IPS-NIHi7 (cell line): ENCODE measurements at regions not wholly inside any gene's neighbourhood (a gene's known extent, or its start where the extent isn't known, plus 50 kb on each side); places are given as distances from the start of the nearest gene placed in this dataset.
"Not testable (repeated sequence)": the region's sequence is repeated elsewhere in the genome, so short reads cannot be mapped to it uniquely, and the experiment has no call there.

Experiments
- DNase-seq: peaks from one replicate; pipeline ENCODE4 v3.0.0; 2012; ENCODE audit warnings: mixed read lengths; ENCODE audit errors: extremely low spot score

DNA sequence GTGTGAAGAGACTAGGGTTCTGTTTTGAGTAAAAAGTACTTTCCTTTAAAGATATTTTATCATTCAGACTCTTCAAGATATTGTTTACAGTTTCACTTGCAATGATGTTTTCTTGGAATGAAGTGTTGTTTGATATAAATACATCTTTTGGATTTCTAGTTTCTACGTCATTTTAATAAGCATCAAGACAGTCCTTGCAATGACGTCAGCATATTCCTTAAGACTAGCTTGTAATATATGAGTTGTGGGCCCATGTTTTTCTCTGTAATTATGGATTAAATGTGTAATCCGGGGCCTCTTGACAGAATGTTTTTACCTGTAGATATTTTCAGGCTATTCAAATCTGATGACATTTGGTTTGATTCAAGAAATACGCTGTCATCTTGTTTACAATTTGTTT lies 66.1 kb downstream of the RBMX2 start:
- DNase-seq = no peak

DNA sequence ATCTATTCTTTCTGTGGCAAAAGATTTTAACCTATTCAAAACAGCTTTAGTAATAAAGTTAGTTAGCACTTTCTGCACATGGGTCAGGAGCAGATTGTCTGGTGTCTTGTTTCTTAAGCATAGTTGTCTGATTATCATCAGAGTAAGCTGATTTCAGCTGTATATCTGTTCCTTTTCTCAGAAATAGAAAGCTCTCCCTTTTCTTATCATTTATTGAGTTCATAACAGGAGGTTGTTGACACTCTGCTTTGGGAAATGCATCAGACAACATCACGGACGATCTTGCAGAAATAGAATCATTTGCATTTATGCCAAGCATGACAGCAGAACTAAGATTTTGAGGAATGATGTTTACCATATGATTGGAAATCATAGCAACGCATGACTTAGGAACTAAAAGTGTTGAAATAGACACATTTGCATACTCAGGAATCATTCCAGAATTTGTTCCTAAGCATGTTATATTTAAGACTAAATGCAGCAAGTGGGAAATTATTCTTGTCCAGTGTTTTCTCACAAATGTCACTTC lies 66.7 kb downstream of the RBMX2 start:
- DNase-seq = no peak

DNA sequence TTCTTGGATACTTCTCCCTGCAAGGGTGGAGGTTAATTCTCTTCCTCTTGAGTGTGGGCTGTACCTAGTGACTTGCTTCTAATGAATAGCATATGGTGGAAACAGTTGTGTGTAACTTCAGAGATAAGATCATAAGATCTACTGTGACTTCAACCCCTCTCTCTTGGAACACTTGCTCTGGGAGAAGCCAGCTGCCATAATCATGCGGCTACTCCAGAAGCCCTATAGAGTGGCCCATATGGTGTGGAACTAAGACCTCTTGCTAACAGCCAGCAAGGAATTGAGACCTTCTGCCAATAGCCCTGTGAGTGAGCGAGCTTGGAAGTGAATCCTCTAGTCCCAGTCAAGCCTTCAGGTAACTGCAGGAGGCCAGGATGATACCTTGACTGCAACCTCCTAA lies 81.1 kb downstream of the RBMX2 start:
- no peak for DNase-seq

DNA sequence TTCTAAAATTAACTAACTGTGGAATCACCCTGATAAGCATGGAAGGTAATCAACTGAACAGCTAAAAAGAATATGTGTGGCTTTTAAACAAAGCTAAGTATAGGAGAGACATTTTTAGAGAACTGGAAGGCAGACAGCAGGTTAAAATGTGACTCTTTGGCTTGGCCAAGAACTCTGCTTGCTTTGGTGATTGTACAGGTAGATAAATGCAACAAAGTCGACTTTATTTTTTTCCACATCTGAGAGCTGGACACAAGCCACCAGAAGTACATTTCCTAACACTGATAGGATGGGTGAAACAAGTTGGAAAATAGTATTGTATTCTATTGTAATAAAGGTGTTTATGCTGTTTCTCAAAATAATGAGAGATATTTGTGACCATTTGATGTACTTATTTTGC lies 84.1 kb downstream of the RBMX2 start:
- no peak for DNase-seq

DNA sequence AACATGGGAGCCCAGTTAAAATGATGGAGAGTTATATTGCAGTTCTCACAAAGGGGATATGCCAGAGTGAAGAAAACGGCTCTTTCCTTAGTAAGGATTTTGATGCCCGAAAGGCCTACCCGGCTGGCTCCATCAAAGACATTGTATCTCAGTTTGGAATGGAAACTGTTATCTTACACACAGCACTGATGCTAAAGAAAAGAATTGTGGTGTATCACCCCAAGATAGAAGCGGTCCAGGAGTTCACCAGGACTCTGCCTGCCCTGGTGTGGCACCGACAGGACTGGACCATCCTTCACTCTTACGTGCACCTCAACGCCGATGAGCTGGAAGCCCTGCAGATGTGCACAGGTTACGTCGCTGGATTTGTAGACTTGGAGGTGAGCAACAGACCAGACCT lies 93.7 kb downstream of the RBMX2 start:
- DNase-seq = not testable (repeated sequence)

DNA sequence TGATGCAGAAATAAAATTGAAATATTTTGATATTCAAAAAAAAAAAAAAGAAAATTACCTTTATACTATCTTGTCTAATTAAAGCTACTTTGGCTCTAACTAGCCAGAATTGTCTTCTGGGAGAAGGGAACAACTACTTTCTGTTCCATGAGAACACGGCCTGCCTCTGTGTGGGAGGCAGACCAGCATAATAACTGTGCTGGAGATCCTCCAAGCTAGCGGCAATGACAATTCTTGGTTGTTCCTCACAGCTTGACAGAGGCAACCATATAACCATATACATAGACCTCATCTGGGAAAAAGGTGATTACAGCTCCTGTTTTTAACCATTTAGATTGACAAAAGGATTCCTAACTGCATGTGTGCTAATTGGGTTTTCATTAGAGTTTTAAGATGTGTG lies 95.7 kb downstream of the RBMX2 start:
- no peak for DNase-seq

DNA sequence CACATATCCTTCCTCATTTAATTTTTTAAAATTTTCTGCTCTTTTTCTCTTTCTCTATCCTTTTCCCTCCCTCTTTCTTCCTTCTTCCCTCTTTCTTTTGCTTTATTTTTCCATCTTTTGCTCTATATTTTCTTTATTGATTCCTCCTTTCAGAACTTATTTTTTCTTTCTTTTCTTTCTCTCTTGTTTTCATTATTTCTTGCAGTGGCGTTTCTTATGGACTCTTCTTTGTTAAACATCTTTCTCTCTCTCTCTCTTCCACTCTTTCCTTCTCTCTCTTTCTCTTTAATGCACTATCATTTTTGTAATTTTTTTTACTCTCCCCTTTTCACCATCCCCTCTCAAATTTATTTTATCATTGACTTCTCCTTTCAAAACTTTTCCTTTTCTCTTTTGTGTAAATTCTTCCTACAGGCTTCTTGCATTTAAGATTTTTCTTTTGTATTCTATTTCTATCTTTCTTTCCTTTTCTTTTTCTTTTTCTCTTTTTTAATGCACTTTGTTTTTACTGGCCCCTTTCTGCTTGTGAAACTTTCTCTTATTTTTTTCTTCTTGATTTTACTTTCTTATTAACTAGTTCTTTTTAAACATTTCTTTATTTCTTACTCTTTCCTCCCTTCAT lies 97.0 kb downstream of the RBMX2 start:
- DNase-seq = no peak

DNA sequence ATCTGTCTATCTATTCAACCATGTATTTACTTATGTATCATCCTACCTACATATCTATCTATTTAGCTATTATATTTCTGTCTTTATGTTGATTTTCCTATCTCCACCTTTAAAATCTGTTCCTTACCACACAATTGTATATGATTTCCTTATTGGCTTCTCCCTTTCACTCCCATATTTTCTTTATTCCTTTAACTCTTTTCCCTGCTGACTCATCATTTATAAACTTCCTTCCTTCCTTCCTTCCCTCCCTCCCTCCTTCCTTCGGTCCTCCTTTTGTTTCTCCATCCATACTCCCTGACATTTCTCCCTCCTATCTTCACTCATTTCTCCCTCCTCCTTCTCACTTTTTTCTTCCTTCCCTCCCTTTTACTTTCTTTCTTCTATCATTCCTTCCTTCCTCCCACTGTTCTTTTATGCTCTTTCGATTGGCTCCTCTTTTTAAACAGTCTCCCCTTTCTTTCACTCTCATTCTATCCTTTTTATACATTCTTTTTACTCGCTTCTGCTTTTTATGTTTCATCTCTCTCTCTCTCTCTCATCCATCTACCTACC lies 100.3 kb downstream of the RBMX2 start:
- no peak for DNase-seq

DNA sequence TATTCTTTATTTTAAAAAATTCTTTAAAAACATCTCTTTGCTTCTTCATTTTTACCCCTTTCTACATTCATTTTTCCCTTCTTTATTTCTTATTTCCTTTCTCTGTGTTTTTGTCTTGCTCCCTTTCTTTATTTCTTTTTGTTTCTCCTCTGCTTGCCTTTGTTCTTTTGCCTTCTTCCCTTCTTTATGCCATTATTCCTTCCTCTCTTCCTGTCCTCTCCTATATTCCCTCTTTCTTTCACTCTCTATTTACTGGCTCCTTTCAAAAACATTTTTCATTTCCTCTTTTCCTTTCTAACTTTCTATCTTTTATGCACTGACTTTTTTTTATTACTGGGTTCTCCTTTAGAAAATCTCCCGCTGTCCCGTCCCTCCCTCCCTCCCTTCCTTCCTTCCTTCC lies 102.2 kb downstream of the RBMX2 start:
- DNase-seq = no peak

DNA sequence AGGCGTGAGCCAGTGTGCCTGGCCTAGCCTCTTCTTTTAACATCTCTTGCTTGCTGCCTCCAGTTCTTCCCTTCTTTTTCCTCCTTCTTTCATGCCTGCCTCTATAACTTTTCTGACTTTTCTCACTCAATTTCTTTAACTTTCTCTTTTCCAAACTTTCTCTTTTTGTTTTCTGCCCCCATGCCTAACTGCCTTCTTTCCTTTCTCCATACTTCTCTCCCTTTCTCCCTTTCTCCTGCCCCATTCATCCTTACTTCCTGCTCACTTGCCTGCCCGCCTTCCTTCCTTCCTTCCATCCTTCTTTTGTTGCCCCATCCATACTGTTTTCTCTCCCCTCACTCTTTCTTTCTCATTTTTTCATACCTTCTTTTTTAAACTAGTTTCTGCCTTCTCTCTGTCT lies 105.2 kb downstream of the RBMX2 start:
- no peak for DNase-seq

DNA sequence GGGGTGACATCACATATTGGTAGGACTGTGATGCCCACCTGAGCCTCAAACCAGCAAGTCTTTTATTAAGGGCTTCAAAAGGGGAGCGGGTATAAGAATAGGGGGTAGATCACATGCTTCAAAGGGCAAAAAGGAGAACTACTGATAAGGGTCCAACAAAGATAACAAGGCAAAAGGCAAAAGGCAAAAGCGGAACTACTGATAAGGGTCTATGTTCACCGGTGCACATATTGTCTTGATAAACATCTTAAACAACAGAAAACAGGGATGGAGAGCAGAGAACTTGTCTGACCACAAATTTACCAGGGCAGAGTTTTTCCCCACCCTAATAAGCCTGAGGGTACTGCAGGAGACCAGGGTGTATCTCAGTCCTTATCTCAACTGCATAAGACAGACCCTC lies 110.7 kb downstream of the RBMX2 start:
- DNase-seq = not testable (repeated sequence)

DNA sequence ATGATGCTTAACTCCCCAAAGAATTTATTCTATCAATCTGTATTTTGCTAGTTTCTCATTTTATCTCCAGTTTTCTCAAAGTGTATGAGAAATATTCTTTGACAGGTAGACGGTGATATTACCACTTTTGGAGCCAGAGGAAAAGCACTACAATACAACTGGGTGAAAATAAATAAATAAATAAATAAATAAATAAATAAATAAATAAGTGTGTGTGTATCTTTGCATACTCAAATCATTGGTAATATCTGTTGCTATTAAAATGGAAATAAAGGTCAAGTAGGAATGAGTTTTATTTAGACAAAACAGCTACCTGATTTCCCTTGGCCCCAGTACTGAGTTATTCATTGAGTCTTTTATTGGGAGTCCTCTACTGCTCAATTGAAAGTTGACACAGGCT lies 114.3 kb downstream of the RBMX2 start:
- DNase-seq = no peak

DNA sequence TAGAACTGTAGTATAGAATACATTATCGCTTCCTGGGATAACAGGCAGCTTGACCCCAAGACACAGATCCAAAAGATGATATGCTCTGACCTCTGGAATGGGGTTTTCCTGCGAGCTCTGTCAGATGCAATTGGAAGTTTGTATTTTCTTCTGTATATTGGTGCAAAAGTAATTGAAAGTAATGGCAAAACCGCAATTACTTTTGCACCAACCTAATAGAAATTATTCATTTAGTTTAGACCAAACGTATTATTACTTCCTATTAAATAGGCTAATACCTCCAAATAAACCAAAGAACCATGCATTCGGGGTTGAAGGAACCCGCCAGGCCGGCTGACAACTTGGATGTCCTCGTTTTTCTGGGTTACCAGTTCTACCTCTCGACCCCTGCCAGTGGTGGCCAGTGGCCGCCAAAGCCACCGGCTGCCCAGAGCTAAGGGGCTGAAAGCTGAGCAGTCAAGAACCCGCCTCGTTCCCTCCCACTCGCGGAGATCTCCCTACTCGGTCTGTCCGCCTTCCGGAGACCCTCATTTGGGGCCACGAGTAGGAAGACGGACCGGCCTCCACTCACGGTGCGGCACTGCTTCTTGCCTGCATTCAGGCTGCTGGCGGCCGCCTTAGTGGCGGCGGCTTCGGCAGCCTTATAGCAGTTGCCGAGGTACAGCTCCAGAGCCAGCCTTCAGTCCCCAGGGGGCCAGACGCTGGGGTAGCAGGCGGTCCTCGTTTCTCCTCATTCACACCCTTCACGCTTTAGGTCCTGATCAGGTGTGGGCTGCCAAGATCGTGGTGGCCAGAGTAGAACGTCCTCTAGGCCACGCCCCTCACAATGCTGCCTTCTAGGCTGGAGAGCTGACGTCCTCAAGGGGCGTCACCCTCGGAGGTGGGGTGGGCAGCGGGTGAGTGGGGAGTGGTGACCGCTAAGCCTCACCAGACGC lies 121.9 kb downstream of the RBMX2 start:
- peak; percentile 84 for DNase-seq

DNA sequence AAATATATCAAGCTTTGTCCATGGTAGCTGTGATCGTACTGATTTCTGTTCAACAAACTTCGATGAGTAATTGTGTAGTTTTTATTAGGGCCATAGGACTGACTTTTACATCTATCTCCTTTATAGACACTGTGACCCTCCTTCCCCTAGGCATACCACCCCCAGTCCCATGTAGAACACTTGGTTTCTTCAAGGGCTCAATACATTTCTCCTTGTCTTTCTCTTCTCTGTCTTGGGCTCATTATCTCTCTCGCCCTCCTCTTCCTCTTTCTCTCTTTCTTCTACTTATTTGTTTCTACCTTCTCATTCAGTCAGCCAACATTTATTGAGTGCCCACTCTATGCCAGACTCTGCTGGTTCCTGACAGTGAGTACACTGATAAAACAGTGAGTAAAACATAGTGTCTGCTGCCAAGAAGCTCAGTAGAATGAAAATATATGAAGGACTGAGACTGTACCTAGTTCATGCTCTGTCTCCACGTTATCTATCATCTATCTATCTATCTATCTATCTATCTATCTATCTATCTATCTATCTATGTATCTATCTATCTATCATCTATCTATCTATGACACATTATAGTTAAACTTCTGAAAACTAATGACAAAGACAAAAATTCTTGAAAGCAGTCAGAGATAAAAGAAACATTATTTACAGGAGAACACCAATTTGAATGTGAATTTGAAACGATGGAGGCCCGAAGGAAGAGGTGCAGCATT lies 122.8 kb downstream of the RBMX2 start:
- DNase-seq = no peak

DNA sequence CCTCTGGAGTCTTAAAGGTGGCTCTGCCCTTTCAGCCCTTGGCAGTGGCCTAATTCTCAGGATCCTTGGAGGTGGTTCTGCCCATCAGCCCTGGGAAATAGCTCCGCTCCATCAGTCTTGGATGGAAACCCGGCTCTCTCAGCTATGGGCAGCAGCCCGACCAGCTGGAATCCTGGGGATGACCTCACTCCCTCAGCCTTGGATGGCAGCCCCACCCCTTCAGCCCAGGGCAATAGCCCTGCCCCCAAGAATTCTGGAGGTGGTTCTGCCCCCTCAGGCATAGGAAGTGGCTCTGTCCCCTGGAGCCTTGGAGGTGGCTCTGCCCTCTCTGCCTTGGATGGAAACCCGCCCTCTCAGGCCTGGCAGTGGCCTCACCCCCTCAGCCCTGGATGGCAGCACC lies 127.7 kb downstream of the RBMX2 start:
- DNase-seq = peak; percentile 29

DNA sequence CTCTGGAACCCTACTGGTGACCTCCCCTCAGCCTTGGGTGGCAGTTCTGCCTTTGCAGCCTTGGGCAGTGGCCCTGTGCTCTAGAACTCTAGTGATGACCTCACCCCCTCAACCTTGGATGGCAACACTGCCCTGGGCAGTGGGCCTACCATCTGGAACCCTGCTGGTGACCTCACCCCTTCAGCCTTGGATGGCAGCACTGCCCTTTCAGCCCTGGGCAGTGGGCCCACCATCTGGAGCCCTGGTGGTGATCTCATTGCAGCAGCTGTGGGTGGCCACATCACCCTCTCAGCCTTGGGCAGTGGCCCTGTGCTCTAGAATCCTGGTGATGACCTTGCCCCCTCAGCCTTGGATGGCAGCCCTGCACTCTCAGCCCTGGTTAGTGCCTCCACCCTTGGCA lies 129.3 kb downstream of the RBMX2 start:
- no peak for DNase-seq

DNA sequence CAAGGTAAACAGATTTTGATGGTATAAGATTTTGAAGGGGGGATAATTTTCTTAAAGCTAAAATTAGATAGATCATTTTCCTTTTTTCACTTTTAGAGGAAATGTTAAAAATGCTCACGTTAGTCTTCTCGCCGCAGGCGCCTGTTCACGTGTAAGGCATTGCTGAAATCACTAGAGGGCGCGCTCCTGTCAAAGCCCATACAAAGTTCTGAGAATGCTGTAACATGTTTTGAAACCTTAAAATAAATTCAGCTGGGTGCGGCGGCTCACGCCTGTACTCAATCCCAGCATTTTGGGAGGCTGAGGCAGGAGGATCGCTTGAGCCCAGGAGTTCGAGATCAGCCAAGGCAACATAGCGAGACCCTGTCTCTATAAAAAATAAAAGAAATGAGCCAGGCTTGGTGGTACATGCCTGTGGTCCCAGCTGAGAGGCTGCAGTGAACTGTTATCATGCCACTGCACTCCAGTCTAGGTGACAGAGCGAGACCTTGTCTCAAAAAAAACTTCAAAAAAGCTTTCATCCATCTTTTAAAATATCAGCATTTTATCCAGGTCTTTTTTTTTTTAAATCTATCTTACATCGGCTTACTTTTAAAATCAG lies 138.0 kb downstream of the RBMX2 start:
- DNase-seq = peak; percentile 70

DNA sequence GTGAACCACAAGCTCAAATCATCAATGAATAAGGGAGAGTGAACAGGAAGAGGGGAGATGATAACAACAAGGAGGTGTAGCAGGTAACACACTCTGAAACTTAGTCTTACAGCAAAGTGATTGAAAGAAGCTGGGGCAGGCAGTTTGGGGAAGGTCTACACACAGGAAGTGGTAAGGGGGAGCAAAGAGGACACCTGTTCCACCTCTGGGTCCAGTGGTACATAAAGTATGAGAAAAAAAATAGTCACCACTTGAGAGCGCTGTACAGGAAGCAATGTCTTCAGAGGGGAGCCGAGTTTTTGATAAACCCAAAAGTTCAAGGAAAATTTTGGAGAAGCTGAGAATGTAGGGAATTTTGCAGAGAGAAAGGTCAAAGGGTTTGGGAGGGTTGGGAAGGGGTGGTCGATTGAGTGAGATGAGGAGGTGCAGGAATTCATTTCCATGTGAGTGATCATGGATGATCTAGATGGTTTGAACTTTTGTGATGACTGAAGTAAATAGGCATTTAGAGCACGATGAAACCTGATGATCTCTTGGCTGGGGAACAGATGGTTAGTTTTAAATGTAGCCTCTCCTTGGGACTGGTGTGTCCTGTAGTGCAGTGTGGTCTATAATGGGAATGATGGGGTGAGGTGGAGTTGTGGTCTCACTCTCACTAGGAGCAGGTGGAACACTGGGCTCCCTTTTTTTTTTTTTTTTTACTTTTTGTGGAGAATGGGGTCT lies 142.0 kb downstream of the RBMX2 start:
- no peak for DNase-seq

DNA sequence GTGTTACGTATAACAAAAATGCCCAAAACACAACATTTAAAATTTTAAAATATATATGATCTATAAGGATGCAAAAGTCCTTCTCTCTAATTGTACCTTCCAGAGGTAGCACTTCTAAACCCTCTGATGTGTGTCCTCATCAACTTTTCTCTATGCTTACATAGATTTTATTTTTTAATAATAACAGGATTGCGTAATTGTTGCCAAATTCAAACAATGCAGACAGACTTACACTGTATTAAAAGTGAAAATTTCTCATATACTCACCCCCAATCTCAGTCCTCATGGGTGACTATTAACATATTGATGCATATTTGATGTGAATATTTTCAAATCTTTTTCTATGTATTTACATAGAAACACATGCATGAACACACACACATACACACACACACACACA lies 144.0 kb downstream of the RBMX2 start:
- no peak for DNase-seq

DNA sequence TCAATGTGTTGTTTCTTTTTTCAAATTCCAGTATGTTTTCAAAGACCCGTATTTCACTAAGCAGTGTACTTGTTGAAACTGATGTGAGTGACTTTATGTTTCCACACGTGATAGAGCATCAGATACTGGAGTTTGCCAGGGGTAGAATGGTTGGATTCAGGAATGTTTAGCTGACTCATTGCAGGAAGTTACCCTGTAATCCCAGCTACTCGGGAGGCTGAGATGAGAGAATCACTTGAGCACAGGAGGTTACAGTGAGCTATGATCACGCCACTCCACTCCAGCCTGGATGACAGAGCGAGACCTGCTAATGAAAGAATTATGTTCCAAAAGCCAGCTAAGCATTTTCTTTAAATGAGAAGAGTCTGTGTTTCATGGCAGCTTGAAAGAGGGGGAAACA lies 147.6 kb downstream of the RBMX2 start:
- not testable (repeated sequence) for DNase-seq

DNA sequence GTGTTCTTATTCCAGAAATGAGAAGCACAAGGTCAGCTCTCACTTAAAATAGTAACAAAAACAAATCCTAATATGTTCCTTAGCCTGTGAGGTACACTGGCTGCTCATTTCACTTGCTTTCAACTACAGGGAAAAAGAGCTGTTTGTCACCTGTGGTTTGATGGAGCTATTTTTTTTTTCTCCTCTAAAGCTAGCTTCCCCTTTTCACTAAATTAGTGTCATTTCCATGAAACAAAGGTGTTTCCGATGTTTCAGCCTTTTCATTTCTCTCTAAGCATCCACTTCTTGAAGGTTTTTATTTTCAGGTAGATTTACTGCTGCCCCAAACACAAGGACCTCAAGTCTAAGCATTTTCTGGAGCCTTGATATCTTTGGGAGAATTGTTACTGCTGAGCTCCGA lies 148.6 kb downstream of the RBMX2 start:
- no peak for DNase-seq
